ENCODE measurements at regions not wholly inside any gene's neighbourhood (a gene's known extent, or its start where the extent isn't known, plus 50 kb on each side); places are given as distances from the start of the nearest gene placed in this dataset.

GRCh38 chr4:22336822-22337221 lies 179.0 kb downstream of the ADGRA3 start:
- FAIRE-seq (no peak), DNase-seq (ENCODE audit: insufficient read length, low spot score) (no peak)

- DNase-seq (ENCODE audit: insufficient read length, low spot score) (no peak), FAIRE-seq (no peak)
Measured at GRCh38 chr4:22334155-22334554, 181.7 kb downstream of the ADGRA3 start.

- DNase-seq (ENCODE audit: insufficient read length, low spot score) (no peak), FAIRE-seq (no peak)
Measured at GRCh38 chr4:22324422-22324821, 191.4 kb downstream of the ADGRA3 start.

DNA sequence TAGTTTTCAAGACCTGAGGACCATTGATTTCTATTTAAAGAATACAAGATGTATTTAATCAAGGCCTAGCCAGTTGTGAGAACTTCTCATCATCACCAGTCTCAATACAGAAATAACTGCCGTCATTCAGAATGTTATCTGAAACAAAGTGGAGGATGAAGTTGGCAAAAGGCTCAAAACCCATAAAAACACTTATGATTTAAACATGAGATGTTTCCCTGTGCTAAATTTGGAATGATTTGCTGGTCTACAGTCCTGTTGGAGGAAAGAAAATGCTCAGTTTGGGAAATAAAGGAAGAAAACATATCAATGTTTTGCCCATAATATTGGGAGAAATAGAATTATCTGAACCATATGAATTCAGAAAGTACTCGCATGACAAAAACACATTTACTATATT lies 192.2 kb downstream of the ADGRA3 start:
- DNase-seq (ENCODE audit: insufficient read length, low spot score) (no peak), FAIRE-seq (no peak)

GRCh38 chr4:22322996-22323395 lies 192.9 kb downstream of the ADGRA3 start:
- no peak for FAIRE-seq
- no peak for DNase-seq (ENCODE audit: insufficient read length, low spot score)

GRCh38 chr4:22315628-22316027 lies 200.2 kb downstream of the ADGRA3 start:
- FAIRE-seq = peak; percentile 23
- DNase-seq (ENCODE audit: insufficient read length, low spot score) = peak; percentile 2

- DNase-seq (ENCODE audit: insufficient read length, low spot score) = no peak
- FAIRE-seq = no peak
Measured at GRCh38 chr4:22313976-22314375, 201.9 kb downstream of the ADGRA3 start.

DNA sequence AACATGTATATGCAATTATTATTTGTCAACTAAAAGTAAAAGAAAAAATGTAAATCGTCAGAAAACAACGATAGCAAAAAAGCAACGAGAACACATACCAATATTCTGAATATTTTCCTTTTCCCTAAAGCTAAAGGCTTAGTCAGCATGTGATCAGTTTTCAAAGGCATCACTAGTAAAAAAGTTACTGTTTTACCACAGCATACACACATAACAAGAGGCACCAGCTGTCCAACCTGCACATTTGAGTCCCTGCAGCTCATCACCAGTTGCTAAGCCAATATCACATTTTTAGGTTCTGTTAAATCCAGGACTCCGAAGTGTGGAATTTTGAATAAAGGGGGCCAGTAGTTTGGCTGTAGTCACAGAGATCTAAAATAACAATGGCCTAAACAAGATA lies 203.8 kb downstream of the ADGRA3 start:
- DNase-seq (ENCODE audit: insufficient read length, low spot score) (no peak), FAIRE-seq (no peak)

DNA sequence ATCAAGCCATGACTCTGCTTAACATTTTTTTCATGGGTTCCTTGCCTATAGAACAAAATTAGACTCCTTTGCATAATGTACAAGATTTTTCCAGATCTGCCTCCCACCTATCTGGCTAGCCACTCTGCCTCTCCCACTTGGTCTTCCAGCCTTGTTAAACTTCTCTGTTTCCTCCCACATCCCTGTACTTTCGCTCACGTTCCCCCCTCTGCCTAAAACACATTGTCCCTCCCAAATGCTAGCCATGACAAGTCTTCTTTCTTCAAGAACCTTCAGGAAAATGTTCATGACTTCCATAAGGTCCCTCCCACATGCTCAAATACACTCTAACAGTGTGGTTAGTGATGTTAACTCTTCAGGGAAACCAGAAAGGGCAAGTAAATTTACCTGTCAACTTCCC lies 214.6 kb downstream of the ADGRA3 start:
- DNase-seq (ENCODE audit: insufficient read length, low spot score) (no peak), FAIRE-seq (no peak)

GRCh38 chr4:22299678-22300077 lies 216.2 kb downstream of the ADGRA3 start:
- FAIRE-seq = no peak
- DNase-seq (ENCODE audit: insufficient read length, low spot score) = no peak

GRCh38 chr4:22287631-22288030 lies 228.2 kb downstream of the ADGRA3 start:
- DNase-seq (ENCODE audit: insufficient read length, low spot score) (no peak), FAIRE-seq (no peak)

GRCh38 chr4:22268350-22269025 lies 247.4 kb downstream of the ADGRA3 start:
- FAIRE-seq (no peak), DNase-seq (ENCODE audit: insufficient read length, low spot score) (no peak)

GRCh38 chr4:22264261-22264660 lies 251.6 kb downstream of the ADGRA3 start:
- FAIRE-seq (no peak), DNase-seq (ENCODE audit: insufficient read length, low spot score) (no peak)

DNA sequence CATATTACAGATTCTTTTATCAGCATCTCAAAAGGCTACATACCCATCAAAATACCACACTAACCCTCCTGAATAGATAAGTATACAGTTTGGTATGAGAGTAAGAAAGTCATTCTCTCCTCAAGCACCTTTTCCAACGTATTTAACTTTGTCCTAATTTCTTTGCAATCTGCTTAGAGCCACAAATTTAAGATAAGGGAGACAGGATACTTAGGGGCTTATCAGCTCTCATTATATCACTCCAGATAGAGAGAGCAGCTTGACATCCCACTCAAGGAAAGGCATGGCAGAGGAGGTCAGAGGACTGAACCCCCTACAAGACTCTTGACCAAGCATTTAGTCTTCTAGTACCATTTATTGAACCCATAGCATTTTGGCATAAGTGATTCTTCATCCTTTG lies 262.4 kb downstream of the ADGRA3 start:
- DNase-seq (ENCODE audit: insufficient read length, low spot score) (no peak), FAIRE-seq (no peak)

DNA sequence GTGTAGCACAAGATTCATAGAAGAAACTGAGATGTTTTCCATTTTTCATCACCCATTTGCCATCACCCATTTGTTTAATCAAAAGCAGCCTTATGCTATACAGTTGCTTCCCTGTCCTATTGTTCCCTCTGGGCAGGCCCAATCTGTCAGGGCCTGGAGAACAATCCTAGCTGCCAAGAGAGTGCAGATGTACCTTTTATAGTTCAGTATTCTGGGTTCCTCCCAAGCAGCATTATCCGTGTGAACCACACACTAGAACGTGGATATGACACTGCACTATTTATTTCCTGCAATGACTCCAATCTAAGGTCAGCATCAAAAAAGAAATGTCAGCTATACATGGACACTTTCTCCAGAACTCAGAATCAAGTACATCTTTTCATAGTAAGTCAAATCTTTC lies 269.0 kb downstream of the ADGRA3 start:
- DNase-seq (ENCODE audit: insufficient read length, low spot score) (no peak), FAIRE-seq (no peak)

GRCh38 chr4:22245294-22245693 lies 270.6 kb downstream of the ADGRA3 start:
- FAIRE-seq = no peak
- DNase-seq (ENCODE audit: insufficient read length, low spot score) = no peak

DNA sequence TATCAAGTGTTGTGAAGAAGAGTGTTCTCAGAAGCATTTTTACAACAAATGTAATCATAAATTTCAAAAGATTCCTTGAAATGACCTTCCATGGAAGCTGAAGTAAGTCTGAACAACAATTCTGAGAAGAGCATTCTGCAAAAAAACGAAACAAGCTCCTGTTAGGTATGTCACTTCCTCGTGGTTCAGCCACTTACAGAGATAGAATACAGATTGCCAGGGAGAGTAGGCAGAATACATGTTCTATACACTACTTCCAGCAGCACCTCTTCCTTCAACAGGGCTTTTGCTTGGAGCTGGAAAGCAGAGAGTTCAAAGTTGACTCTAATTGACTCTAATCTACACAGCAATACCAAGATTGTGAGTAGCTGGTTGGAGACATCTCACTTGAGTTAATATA lies 274.5 kb downstream of the ADGRA3 start:
- DNase-seq (ENCODE audit: insufficient read length, low spot score) (no peak), FAIRE-seq (no peak)

- DNase-seq (ENCODE audit: insufficient read length, low spot score) (no peak), FAIRE-seq (peak; percentile 86)
Measured at GRCh38 chr4:22240814-22241213, 275.1 kb downstream of the ADGRA3 start.

GRCh38 chr4:22238742-22239141 lies 277.1 kb downstream of the ADGRA3 start:
- FAIRE-seq = no peak

DNA sequence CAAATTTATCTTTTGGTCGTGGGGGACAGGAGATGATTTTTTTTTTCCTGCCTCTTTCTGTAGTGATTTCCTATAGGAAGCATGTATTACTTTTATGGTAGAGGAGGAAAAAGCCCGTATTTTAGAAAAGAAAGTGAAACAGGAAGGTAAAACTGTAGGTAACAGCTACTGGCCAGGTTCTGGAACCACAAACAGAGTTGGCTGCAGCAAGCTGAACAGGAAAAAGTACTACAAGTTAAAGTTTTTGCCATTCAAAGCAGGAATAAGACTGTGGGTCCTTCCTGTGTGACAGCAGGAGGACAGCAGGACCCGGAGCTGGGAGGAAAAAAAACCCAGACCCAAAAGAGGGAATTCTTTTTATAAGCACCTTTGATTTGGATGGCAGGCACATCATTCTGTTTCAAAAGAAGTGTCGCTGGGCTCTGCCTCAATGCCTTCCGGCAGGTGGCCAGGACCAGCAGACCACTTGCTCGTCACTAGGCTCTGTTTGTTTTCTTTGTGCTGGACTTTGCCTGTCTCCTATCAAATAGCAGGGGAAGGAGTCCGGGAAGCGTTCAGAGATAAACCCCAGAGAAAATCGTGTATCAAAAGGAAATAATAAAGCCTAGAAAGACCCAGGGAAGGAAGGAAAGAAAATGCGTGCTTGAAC lies 277.9 kb downstream of the ADGRA3 start:
- DNase-seq (ENCODE audit: insufficient read length, low spot score) = no peak
- no peak for FAIRE-seq

More at GRCh38 chr4:22238742-22239141, 277.1 kb downstream of the ADGRA3 start:
- no peak for DNase-seq (ENCODE audit: insufficient read length, low spot score)

DNA sequence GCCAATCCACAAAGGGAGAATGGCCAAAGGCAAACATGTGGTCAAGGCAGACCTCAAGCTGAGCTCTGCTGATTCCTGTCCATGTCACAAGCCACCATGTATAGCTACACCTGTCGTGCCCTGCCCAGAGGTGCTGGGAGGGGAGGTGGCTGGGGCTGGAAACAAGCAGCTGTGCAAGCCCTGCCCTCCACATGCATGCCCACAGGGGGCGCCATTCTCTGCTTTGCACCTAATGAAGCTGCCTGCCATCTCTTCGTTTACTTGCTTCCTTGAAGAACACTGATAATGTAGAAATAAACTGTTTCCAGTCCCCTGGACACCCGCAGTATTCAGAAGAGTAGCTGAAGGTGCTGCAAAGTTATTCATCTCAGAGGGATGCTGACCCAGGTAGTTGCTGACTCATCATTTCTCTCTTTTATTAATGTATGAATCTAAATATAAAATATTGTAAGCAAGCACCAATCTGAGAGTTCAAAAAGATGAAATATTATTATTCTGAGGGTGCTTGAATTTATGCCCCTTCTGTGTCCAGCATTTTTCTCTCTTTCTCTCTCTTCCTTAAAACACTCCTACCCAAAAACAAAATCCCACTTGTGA lies 278.6 kb downstream of the ADGRA3 start:
- FAIRE-seq (no peak), DNase-seq (ENCODE audit: insufficient read length, low spot score) (no peak)

DNA sequence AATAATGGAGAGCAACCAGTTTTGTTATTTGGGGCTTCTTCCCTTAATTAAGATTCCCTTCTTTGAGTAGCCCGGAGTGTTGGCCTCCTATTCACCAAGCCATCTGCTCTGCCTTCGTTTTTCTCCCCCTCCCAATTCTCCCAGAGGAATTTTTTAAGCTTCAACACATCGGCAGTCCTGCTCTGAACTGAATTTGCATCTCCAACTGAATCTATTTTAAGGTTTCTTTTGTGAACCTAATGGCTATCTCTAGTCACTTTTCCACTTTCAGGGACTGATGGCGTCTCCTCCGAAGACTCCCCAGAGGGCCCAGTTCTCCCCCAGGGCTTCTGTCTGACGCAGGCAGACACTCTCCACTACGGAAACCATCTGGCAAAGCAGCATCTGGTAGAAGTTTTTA lies 280.2 kb downstream of the ADGRA3 start:
- no peak for DNase-seq (ENCODE audit: insufficient read length, low spot score)
- FAIRE-seq = no peak
